H1 (cell line): ENCODE measurements at regions not wholly inside any gene's neighbourhood (a gene's known extent, or its start where the extent isn't known, plus 50 kb on each side); places are given as distances from the start of the nearest gene placed in this dataset.

ENCODE experiments used
- BRCA1 ChIP-seq: IDR thresholded peaks from 2 replicates; pipeline ENCODE4 v1.6.1; 2012; ENCODE audit warnings: low read depth, low read length, improper control_type of control experiment
- CHD2 ChIP-seq: IDR thresholded peaks from 2 replicates; pipeline ENCODE4 v1.6.1; 2012; ENCODE audit warnings: low read length, improper control_type of control experiment
- CTCF ChIP-seq, 3 experiments: IDR thresholded peaks; 1 replicate in 2 of 3; 2 replicates in 1 of 3; pipeline versions ENCODE4 v1.5.1 to v1.6.1; 2011; ENCODE audit warnings: low read length in 3 of 3, mild to moderate bottlenecking in 3 of 3, inconsistent platforms in 2 of 3, low read depth in 1 of 3, moderate library complexity in 1 of 3; ENCODE audit not compliant: insufficient read depth in 1 of 3; ENCODE audit errors: control extremely low read depth in 1 of 3
- EP300 ChIP-seq, 2 experiments: IDR thresholded peaks; 1 replicate in 1 of 2; 2 replicates in 1 of 2; pipeline ENCODE4 v1.6.1; 2011 to 2012; ENCODE audit warnings: low read depth in 2 of 2, low read length in 2 of 2, mild to moderate bottlenecking in 2 of 2, borderline replicate concordance in 1 of 2, inconsistent platforms in 1 of 2, moderate library complexity in 1 of 2
- POLR2A ChIP-seq, 2 experiments: IDR thresholded peaks; 1 replicate in 1 of 2; 2 replicates in 1 of 2; pipeline ENCODE4 v1.6.1; 2011; ENCODE audit warnings: low read depth in 2 of 2, low read length in 2 of 2, mild to moderate bottlenecking in 2 of 2; ENCODE audit errors: control extremely low read depth in 1 of 2
- SRF ChIP-seq: IDR thresholded peaks from 2 replicates; pipeline ENCODE4 v1.6.1; 2011; ENCODE audit warnings: mild to moderate bottlenecking, low read depth, low read length, moderate library complexity
- TCF12 ChIP-seq: IDR thresholded peaks from 2 replicates; pipeline ENCODE4 v1.6.1; 2011; ENCODE audit warnings: low read depth, mild to moderate bottlenecking, low read length
- YY1 ChIP-seq: IDR thresholded peaks from 2 replicates; pipeline ENCODE4 v1.6.1; 2011; ENCODE audit warnings: low read depth, mild to moderate bottlenecking, low read length

- TF ChIP-seq TCF12 = no peak
- TF ChIP-seq EP300 (IDR thresholded peaks at IDR 0.05; ENCODE audit: borderline replicate concordance in 1 of 2, low read depth in 2 of 2, low read length in 2 of 2) = no peak
- no peak for TF ChIP-seq BRCA1
- TF ChIP-seq POLR2A (IDR thresholded peaks at IDR 0.05; ENCODE audit: control extremely low read depth in 1 of 2, low read depth in 2 of 2, low read length in 2 of 2) = no peak
- no peak for TF ChIP-seq YY1
- TF ChIP-seq CTCF (IDR thresholded peaks at IDR 0.05; ENCODE audit: control extremely low read depth in 1 of 3, insufficient read depth in 1 of 3, low read depth in 1 of 3, low read length in 3 of 3) = no peak
- TF ChIP-seq CHD2 = no peak
- no peak for TF ChIP-seq SRF
Observed at GRCh38 chrX:51421972-51422597, 74.3 kb downstream of the NUDT11 start.
